KMS-11 (cell line): ENCODE measurements at regions not wholly inside any gene's neighbourhood (a gene's known extent, or its start where the extent isn't known, plus 50 kb on each side); places are given as distances from the start of the nearest gene placed in this dataset.
"Not testable (repeated sequence)": the region's sequence is repeated elsewhere in the genome, so short reads cannot be mapped to it uniquely, and the experiment has no call there.

Experiments used
- H2AFZ ChIP-seq: fragments of 200-600 bp; sonication (generic); 2 replicates; pipeline ENCODE4 v1.6.1; 2016; ENCODE audit warnings: antibody characterized with exemption, mixed run types, low read depth
- H3K27ac ChIP-seq: fragments of 200-600 bp; sonication (generic); 2 replicates; pipeline ENCODE4 v1.6.1; 2016; ENCODE audit warnings: mild to moderate bottlenecking, mixed run types
- H3K27me3 ChIP-seq: fragments of 200-600 bp; sonication (generic); 2 replicates; pipeline ENCODE4 v1.6.1; 2017; ENCODE audit warnings: mild to moderate bottlenecking, low read depth, mixed run types, moderate library complexity; ENCODE audit not compliant: insufficient read depth
- H3K36me3 ChIP-seq: fragments of 200-600 bp; sonication (generic); 2 replicates; pipeline ENCODE4 v1.6.1; 2017; ENCODE audit warnings: mild to moderate bottlenecking, mixed run types; ENCODE audit not compliant: insufficient read depth
- H3K4me1 ChIP-seq: fragments of 200-600 bp; sonication (generic); 2 replicates; pipeline ENCODE4 v1.6.1; 2016; ENCODE audit warnings: mild to moderate bottlenecking, low read depth, mixed run types; ENCODE audit not compliant: poor library complexity, severe bottlenecking
- H3K4me2 ChIP-seq: fragments of 200-600 bp; sonication (generic); 2 replicates; pipeline ENCODE4 v1.7.0; 2016; ENCODE audit warnings: mild to moderate bottlenecking, mixed run types
- H3K4me3 ChIP-seq: fragments of 200-600 bp; sonication (generic); IDR thresholded peaks from 2 replicates; pipeline ENCODE4 v1.6.1; 2017; ENCODE audit warnings: low read depth, low read length, mixed read lengths; ENCODE audit not compliant: insufficient read depth
- H3K79me2 ChIP-seq: fragments of 200-600 bp; sonication (generic); 2 replicates; pipeline ENCODE4 v1.6.1; 2016; ENCODE audit warnings: low read depth, mixed run types; ENCODE audit not compliant: insufficient read depth
- H3K9ac ChIP-seq: fragments of 200-600 bp; sonication (generic); 2 replicates; pipeline ENCODE4 v1.6.1; 2016; ENCODE audit warnings: mild to moderate bottlenecking, mixed run types
- H4K20me1 ChIP-seq: fragments of 200-600 bp; sonication (generic); 2 replicates; pipeline ENCODE4 v1.6.1; 2016; ENCODE audit warnings: mild to moderate bottlenecking, mixed run types; ENCODE audit not compliant: insufficient read depth
- CTCF ChIP-seq: fragments of 200-600 bp; sonication (generic); conservative IDR thresholded peaks from 2 replicates; pipeline ENCODE4 v1.6.1; 2017; ENCODE audit warnings: low read depth, mild to moderate bottlenecking, antibody characterized with exemption, low read length, moderate library complexity, mixed read lengths

GRCh38 chr22:25433381-25433970 is 131.0 kb upstream of the GRK3 start:
- H3K27me3 ChIP-seq, H3K36me3 ChIP-seq, H3K4me1 ChIP-seq, H2AFZ ChIP-seq, H3K4me3 ChIP-seq, H3K27ac ChIP-seq, H4K20me1 ChIP-seq, H3K4me2 ChIP-seq, H3K79me2 ChIP-seq, H3K9ac ChIP-seq: not testable (repeated sequence)

GRCh38 chr22:25437414-25438160 is 126.9 kb upstream of the GRK3 start:
- no peaks in the 10 kb centered on the region for H3K27me3 ChIP-seq
- no peaks in the 10 kb centered on the region for H3K79me2 ChIP-seq
- H3K36me3 ChIP-seq = no peaks in the 10 kb centered on the region
- TF ChIP-seq CTCF = no peak
- H4K20me1 ChIP-seq = no peaks in the 10 kb centered on the region
- H3K27ac ChIP-seq = no peak overlapping the region
- H3K4me1 ChIP-seq = no peaks in the 10 kb centered on the region
- H3K4me3 ChIP-seq = no peak overlapping the region
- H2AFZ ChIP-seq = no peak overlapping the region
- H3K4me2 ChIP-seq = no peak overlapping the region
- H3K9ac ChIP-seq = no peak overlapping the region

DNA sequence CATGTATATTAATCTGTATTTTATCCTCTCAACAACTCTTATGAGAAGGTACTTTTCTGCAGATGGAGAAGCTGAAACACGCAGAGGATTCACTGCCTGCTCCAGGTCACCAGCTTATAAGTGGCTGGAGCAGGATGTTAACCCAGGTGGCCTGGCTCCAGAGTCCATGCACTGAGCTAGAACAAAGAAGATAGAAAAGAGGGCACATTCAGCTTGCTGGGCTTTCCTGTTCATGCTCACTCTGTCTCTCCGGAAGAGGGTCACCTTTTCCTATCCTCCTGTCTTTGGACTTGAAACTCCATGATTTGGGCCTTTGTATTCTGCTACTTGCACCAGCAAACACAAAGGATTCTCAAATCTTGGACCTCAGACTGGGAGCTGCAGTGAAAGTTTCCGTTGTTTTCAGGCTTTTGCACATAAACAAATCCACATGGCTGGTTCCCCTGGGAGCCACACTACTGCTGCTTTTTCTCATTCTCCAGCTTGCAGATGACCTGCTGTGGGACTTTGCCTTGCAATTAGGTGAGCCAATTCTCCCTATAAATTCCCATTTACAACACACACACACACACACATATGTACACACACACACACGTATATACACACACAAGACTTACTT is 117.3 kb upstream of the GRK3 start:
- peaks cover 43% of the 10 kb centered on the region for H3K79me2 ChIP-seq

DNA sequence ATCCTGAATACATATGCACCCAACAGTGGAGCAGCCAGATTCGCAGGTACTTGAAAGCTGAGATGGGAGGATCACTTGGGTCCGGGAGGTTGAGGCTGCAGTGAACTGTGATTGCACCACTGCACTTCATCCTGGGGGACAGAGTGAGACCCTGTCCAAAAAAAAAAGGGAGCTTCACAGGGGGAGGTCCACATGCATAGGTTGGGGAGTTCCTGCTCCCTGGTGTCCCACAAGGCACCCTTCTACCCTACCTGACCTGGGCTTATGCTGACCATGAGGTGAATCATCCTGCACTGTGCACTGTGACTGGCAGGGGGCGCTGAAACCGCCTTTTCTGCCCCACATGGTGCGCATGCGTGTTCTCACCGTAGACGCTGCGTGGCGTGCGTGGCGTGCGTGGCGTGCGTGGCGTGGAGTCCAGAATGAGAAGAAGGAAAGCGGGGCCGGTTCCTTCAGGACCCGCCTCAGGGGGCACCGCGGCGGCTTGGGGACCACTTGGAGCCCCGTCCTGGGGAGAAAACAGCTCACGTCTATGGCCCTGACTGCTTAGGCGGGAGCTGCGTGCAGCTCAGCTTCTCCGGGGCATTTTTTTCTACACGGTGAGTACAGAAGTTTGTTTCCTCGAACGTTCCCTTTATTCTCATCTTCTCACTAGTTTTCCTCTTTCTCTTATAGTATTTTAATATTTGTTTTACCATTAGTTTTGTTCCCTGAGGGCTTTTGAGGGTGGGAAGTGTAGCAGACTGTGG is 116.6 kb upstream of the GRK3 start:
- Histone ChIP-seq H3K79me2 (peaks cover 50% of the 10 kb centered on the region), H3K27me3 (no peaks in the 10 kb centered on the region), H3K27ac (peak overlapping the region; percentile 51), H2AFZ (peak overlapping the region; percentile 86), H3K36me3 (no peaks in the 10 kb centered on the region), H3K4me1 (peaks cover 22% of the 10 kb centered on the region), H3K9ac (peak overlapping the region; percentile 72), H4K20me1 (peaks cover 10% of the 10 kb centered on the region; the same call in 1 of the 2 replicates), H3K4me3 (no peak overlapping the region), H3K4me2 (peak overlapping the region; percentile 82)
- TF ChIP-seq CTCF = peak; percentile 85

More for the DNA sequence above, 117.3 kb upstream of the GRK3 start:
- no peaks in the 10 kb centered on the region for H3K27me3 ChIP-seq
- no peak for TF ChIP-seq CTCF
- H3K27ac ChIP-seq = peak overlapping the region; percentile 51
- no peaks in the 10 kb centered on the region for H3K36me3 ChIP-seq
- peak overlapping the region; percentile 72 for H3K9ac ChIP-seq
- peak overlapping the region; percentile 86 for H2AFZ ChIP-seq
- no peak overlapping the region for H3K4me3 ChIP-seq
- peaks cover 6% of the 10 kb centered on the region; the same call in 1 of the 2 replicates for H4K20me1 ChIP-seq
- peak overlapping the region; percentile 79 for H3K4me2 ChIP-seq
- peaks cover 22% of the 10 kb centered on the region for H3K4me1 ChIP-seq
